IPS-20b (cell line): ENCODE measurements at regions not wholly inside any gene's neighbourhood (a gene's known extent, or its start where the extent isn't known, plus 50 kb on each side); places are given as distances from the start of the nearest gene placed in this dataset.

Experiments
- H3K27ac ChIP-seq: one replicate; pipeline ENCODE4 v1.5.1; 2013; ENCODE audit warnings: low read length
- H3K27me3 ChIP-seq: 2 replicates; pipeline ENCODE4 v1.6.1; 2013; ENCODE audit warnings: mild to moderate bottlenecking, low read length, inconsistent platforms; ENCODE audit not compliant: insufficient read depth
- H3K36me3 ChIP-seq: 2 replicates; pipeline ENCODE4 v1.6.1; 2013; ENCODE audit warnings: low read depth, mild to moderate bottlenecking, inconsistent platforms, low read length, moderate library complexity; ENCODE audit not compliant: insufficient read depth
- H3K4me1 ChIP-seq: 2 replicates; pipeline ENCODE4 v1.6.1; 2013; ENCODE audit warnings: mild to moderate bottlenecking, control low read depth, inconsistent platforms, low read length, moderate library complexity; ENCODE audit not compliant: insufficient read depth
- H3K4me3 ChIP-seq: 2 replicates; pipeline ENCODE4 v1.5.1; 2013; ENCODE audit warnings: mild to moderate bottlenecking, low read length, inconsistent platforms
- H3K9ac ChIP-seq: 2 replicates; pipeline ENCODE4 v1.6.1; 2013; ENCODE audit warnings: low read depth, mild to moderate bottlenecking, inconsistent platforms, low read length, moderate library complexity
- H3K9me3 ChIP-seq: 2 replicates; pipeline ENCODE4 v1.6.1; 2013; ENCODE audit warnings: mild to moderate bottlenecking, low read depth, low read length, inconsistent platforms; ENCODE audit not compliant: insufficient read depth

- H3K4me1 ChIP-seq, result no peaks in the 10 kb centered on the region
- H3K36me3 ChIP-seq, result no peaks in the 10 kb centered on the region
- H3K4me3 ChIP-seq, result no peak overlapping the region
- H3K27ac ChIP-seq, result no peak overlapping the region
- no peaks in the 10 kb centered on the region for H3K9me3 ChIP-seq
- H3K27me3 ChIP-seq, result no peaks in the 10 kb centered on the region
- no peak overlapping the region for H3K9ac ChIP-seq
Observed at GRCh38 chr11:29682856-29683255, 334.0 kb downstream of the KCNA4 start.

GRCh38 chr11:29679996-29680395 lies 336.8 kb downstream of the KCNA4 start:
- Histone ChIP-seq H3K9ac (no peak overlapping the region), H3K9me3 (no peaks in the 10 kb centered on the region), H3K27ac (no peak overlapping the region), H3K4me1 (no peaks in the 10 kb centered on the region), H3K36me3 (no peaks in the 10 kb centered on the region), H3K4me3 (no peak overlapping the region), H3K27me3 (no peaks in the 10 kb centered on the region)

- Histone ChIP-seq H3K9ac (no peak overlapping the region), H3K9me3 (no peaks in the 10 kb centered on the region), H3K27ac (no peak overlapping the region), H3K27me3 (no peaks in the 10 kb centered on the region), H3K4me1 (no peaks in the 10 kb centered on the region), H3K36me3 (no peaks in the 10 kb centered on the region), H3K4me3 (no peak overlapping the region)
Observed at GRCh38 chr11:29676993-29677392, 339.8 kb downstream of the KCNA4 start.

GRCh38 chr11:29669310-29669709 lies 347.5 kb downstream of the KCNA4 start:
- H3K9me3 ChIP-seq, result no peaks in the 10 kb centered on the region
- H3K27me3 ChIP-seq, result no peaks in the 10 kb centered on the region
- H3K4me3 ChIP-seq, result no peak overlapping the region
- H3K9ac ChIP-seq, result no peak overlapping the region
- H3K4me1 ChIP-seq, result no peaks in the 10 kb centered on the region
- no peaks in the 10 kb centered on the region for H3K36me3 ChIP-seq
- H3K27ac ChIP-seq, result no peak overlapping the region

- Histone ChIP-seq H3K4me1 (no peaks in the 10 kb centered on the region), H3K36me3 (no peaks in the 10 kb centered on the region), H3K27me3 (no peaks in the 10 kb centered on the region), H3K9ac (no peak overlapping the region), H3K9me3 (no peaks in the 10 kb centered on the region), H3K4me3 (no peak overlapping the region), H3K27ac (no peak overlapping the region)
Observed at GRCh38 chr11:29657709-29658108, 359.1 kb downstream of the KCNA4 start.

GRCh38 chr11:29656597-29656996 lies 360.2 kb downstream of the KCNA4 start:
- H3K9me3 ChIP-seq, result no peaks in the 10 kb centered on the region
- no peak overlapping the region for H3K27ac ChIP-seq
- no peaks in the 10 kb centered on the region for H3K36me3 ChIP-seq
- H3K4me3 ChIP-seq, result no peak overlapping the region
- no peak overlapping the region for H3K9ac ChIP-seq
- no peaks in the 10 kb centered on the region for H3K27me3 ChIP-seq
- H3K4me1 ChIP-seq, result no peaks in the 10 kb centered on the region

GRCh38 chr11:29645373-29645772 lies 371.5 kb downstream of the KCNA4 start:
- Histone ChIP-seq H3K4me3 (no peak overlapping the region), H3K27me3 (no peaks in the 10 kb centered on the region), H3K36me3 (no peaks in the 10 kb centered on the region), H3K9me3 (no peaks in the 10 kb centered on the region), H3K4me1 (no peaks in the 10 kb centered on the region), H3K27ac (no peak overlapping the region), H3K9ac (no peak overlapping the region)

GRCh38 chr11:29641201-29641600 lies 375.6 kb downstream of the KCNA4 start:
- no peak overlapping the region for H3K9ac ChIP-seq
- no peaks in the 10 kb centered on the region for H3K27me3 ChIP-seq
- H3K27ac ChIP-seq, result no peak overlapping the region
- no peaks in the 10 kb centered on the region for H3K36me3 ChIP-seq
- H3K4me1 ChIP-seq, result no peaks in the 10 kb centered on the region
- H3K9me3 ChIP-seq, result no peaks in the 10 kb centered on the region
- H3K4me3 ChIP-seq, result no peak overlapping the region

GRCh38 chr11:29634744-29635143 lies 382.1 kb downstream of the KCNA4 start:
- H3K9me3 ChIP-seq, result no peaks in the 10 kb centered on the region
- no peaks in the 10 kb centered on the region for H3K36me3 ChIP-seq
- H3K4me3 ChIP-seq, result no peak overlapping the region

GRCh38 chr11:29634244-29634643 lies 382.6 kb downstream of the KCNA4 start:
- H3K27me3 ChIP-seq, result no peaks in the 10 kb centered on the region
- no peaks in the 10 kb centered on the region for H3K36me3 ChIP-seq
- H3K27ac ChIP-seq, result no peak overlapping the region
- H3K9ac ChIP-seq, result no peak overlapping the region
- no peak overlapping the region for H3K4me3 ChIP-seq
- no peaks in the 10 kb centered on the region for H3K4me1 ChIP-seq
- H3K9me3 ChIP-seq, result no peaks in the 10 kb centered on the region

More at GRCh38 chr11:29634744-29635143, 382.1 kb downstream of the KCNA4 start:
- H3K27ac ChIP-seq, result no peak overlapping the region
- H3K4me1 ChIP-seq, result no peaks in the 10 kb centered on the region
- no peaks in the 10 kb centered on the region for H3K27me3 ChIP-seq
- no peak overlapping the region for H3K9ac ChIP-seq

- H3K27me3 ChIP-seq, result no peaks in the 10 kb centered on the region
- no peaks in the 10 kb centered on the region for H3K9me3 ChIP-seq
Observed at GRCh38 chr11:29629286-29629685, 387.5 kb downstream of the KCNA4 start.

GRCh38 chr11:29628609-29629008 lies 388.2 kb downstream of the KCNA4 start:
- Histone ChIP-seq H3K9me3 (no peaks in the 10 kb centered on the region), H3K27me3 (no peaks in the 10 kb centered on the region), H3K4me3 (no peak overlapping the region), H3K27ac (no peak overlapping the region), H3K36me3 (no peaks in the 10 kb centered on the region), H3K9ac (no peak overlapping the region), H3K4me1 (peaks cover 3% of the 10 kb centered on the region; the same call in 1 of the 2 replicates)

More at GRCh38 chr11:29629286-29629685, 387.5 kb downstream of the KCNA4 start:
- no peak overlapping the region for H3K4me3 ChIP-seq
- H3K27ac ChIP-seq, result no peak overlapping the region
- H3K36me3 ChIP-seq, result no peaks in the 10 kb centered on the region
- H3K9ac ChIP-seq, result no peak overlapping the region
- no peaks in the 10 kb centered on the region; the same call in 1 of the 2 replicates for H3K4me1 ChIP-seq

- Histone ChIP-seq H3K9me3 (no peaks in the 10 kb centered on the region), H3K4me1 (peaks cover 11% of the 10 kb centered on the region), H3K27me3 (no peaks in the 10 kb centered on the region), H3K36me3 (no peaks in the 10 kb centered on the region), H3K9ac (no peak overlapping the region), H3K27ac (no peak overlapping the region), H3K4me3 (no peak overlapping the region)
Observed at GRCh38 chr11:29627541-29627940, 389.3 kb downstream of the KCNA4 start.
